Fibroblast of upper back skin (primary cell): ENCODE measurements at regions not wholly inside any gene's neighbourhood (a gene's known extent, or its start where the extent isn't known, plus 50 kb on each side); places are given as distances from the start of the nearest gene placed in this dataset.

Experiments used
- DNase-seq: peaks from one replicate; pipeline ENCODE4 v3.0.0-alpha.2; 2013

DNA sequence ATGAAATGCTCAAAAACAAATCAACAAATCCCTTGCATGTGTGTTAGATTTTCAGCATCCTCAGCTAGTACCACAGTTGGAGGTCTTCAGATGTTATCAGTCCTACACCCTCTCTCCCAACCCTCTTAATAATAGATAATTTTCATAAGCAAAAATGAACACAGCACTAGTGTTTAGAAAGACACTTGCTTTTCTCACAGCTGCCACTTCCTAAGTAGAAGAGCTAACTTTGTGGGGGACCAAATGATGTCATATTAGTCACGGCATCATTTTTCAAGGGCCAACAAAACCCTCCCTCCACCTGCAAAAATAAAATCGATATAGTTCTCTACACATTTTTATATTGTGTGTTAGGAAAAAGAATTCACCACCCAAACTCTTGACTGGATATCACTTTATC, 163.5 kb upstream of the GYPA start:
- DNase-seq = no peak

DNA sequence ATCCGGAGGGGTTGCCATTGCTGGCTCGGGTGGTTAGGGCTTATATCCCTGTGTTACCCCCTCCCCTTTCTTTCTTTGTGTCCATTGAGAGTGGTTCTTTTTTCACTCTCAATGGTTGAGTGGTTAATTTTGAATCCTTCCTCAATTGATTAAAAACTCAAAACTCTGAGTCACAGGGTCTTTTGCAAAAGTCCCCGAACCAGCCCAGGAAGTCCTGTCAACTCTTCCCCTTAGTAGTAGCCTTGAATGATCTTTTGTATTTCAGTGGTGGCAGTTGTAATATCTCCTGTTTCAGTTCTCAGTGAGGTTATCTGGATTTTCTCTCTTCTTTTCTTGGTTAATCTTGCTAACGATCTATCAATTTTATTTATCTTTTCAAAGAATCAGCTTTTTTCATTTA, 170.0 kb upstream of the GYPA start:
- no peak for DNase-seq

DNA sequence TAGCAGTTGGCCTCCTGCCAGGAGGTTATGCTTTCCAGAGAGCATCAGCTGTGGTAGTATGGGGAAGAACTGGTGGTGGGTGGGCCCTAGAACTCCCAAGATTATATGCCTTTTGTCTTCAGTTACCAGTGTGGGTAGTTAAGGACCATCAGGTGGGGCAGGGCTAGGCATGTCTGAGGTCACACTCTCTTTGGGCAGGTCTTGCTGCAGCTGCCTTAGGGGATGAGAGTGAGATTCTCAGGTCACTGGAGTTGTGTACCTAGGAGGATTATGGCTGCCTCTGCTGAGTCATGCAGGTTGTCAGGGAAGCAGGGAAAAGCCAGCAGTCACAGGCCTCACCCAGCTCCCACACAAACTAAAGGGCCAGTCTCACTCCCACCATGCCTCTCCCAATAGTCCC, 172.9 kb upstream of the GYPA start:
- no peak for DNase-seq

DNA sequence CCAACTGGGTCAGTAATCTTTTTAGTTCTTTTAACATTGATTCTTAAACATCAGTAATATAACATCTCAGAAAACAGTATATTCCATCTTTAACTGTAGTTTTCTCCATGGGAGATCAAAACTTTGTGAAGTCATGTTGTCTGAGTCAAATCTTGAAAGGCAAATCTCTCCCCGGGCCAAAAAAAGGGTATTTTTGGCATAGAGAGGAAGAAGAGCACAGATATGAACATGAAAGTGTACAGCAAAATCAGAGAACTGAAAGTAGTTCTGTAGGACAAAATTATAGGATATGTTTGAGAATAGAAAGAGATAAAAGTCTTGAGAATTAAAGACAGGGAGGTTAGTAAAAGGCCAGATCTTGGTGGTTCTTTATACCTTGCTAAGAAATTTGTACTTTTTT, 176.4 kb upstream of the GYPA start:
- DNase-seq = no peak

DNA sequence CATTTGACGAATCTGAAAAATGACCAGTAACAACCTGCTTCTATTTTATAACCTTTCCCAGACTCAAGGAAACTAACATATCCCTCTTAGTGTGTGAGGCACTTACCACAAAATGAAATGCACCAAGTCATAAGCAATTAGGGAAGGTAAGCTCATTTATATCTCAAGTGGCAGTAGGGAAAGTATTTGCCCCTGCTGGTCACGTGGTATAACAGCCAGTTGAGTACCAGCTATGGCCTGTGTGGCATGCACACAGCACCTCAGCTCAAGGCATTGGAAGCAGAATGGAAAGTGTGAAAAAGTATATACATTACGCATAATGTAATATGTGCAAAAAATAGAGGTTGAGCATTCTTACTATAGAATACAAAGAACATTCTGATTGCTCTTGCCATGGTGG, 178.3 kb upstream of the GYPA start:
- no peak for DNase-seq

DNA sequence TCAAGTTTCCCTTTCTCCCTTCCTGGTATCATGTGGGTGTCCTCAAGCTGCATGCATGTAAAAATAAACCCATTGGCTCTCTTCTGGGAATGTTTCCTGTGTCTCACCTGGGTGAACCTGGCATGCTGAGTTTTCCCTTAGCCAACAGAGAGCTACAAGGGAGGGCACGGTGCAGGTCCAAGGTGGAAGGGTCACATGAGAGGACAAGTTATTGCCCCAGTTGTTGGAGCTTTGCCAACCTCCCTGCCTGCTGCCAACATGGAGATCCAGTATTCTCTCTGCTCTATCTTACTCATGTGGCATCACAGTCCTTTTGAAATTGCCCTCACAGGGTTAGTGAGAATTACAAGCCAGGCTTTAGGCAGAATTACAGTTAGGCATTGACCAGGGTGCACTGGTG, 196.1 kb upstream of the GYPA start:
- no peak for DNase-seq

DNA sequence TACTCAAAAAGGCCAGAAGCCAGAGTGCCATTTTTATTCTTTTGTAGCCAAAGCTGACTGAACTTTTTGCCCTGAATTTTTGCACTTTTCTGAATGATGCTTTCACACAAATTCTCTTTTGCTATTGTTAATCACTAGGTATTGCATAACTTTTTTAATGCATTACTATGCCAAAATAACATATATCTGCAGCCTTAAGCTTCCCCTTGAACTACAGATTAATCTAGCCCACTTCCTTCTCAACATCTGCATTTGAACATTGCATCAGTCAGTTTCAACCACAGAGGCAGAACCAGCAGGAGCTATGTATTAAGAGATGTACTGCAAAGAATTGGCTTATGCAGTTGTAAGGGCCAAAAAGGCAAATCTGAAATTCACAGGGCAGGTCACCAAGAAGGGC, 197.6 kb upstream of the GYPA start:
- DNase-seq = peak; percentile 82

DNA sequence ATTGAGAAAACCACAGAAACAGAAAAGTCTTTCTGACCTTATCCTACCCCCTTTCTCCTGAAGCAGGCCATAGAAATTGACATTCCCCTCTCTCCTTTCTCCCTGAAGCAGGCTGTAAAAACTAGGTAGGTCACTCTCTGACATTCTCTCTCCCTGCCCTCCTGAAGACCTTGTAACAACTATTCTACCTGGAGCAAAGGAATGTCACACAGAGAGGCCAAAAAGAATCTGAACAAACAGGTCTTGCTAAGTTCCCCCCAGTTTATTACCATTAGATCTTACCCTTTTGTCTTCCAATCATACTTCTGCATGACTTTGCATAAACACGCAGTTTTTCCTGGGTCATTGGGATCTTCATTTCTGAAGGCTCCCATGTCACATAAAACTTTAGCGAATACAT, 198.3 kb upstream of the GYPA start:
- no peak for DNase-seq

DNA sequence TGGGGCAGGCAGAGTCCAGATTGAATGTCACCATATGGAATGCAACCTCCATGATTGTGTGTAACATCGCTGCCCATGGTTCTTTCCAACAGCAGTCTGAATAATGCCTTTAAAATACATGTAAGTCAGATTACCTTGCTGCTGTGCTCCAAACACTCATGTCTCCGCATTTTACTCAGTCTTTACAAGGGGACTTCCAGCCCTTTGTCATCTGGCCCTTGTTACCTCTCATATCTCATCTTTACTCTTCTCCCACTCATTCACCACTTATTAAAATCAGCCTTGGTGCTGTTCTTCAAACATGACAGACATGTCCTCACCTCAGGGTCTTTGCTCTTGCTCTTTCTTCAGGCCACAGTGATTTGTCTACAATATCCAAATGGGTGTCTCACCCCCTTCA, 200.4 kb upstream of the GYPA start:
- no peak for DNase-seq

DNA sequence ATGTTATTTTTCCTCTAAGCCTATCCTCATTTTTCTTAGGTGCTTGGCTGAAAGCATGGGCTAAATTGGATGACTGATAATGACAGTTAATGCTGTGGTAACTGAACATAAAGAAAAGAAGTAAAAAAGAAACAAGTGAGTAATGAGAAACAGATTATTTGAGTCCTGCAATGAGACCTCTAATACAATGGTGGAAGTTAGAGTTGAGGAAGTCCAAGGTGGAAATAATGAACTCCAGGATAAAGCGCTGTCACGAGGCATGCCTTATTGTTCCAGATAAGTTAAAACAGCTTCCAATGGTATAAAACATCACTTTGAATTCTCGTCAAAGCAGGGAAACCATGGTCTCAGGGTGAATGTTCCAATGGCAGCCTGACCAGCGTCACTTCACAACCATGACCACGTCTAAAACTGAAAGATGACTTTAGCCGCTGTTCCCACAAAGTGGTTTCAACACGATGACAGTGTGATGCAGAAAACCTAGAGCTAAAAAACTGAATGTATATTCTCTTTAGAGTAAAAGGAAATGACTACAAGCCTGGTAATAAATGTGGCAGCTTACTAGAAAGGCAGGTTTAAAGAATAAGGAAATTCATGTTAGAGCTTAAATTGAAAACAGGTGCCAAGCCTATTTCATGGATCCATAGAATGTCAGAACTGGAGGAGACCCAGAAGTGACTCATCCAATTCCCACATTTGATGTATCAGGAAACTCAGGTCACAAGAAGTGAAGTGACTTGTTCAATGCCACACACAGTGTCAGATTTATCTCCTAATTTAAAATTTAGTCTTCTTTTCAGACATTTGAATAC, 202.6 kb upstream of the GYPA start:
- peak; percentile 95 for DNase-seq

DNA sequence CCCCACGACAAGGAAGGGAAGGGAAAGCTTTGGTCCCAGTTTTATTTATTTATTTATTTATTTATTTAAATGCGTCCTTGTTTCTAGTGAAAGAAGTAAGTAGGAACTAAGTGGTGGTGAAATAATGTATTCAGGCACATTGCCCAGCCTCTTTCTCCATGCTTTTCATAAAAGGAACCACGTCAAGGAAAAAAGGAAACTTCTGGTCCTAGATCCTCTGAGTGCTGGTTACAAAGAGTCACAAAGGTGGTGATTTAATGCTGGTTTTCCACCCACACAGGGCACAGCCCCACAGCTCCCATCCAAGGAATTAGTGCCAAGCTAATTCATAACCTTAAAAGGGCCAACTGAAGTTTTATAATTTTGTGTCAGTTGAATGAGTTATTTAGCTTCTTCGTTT, 206.6 kb upstream of the GYPA start:
- DNase-seq = no peak

DNA sequence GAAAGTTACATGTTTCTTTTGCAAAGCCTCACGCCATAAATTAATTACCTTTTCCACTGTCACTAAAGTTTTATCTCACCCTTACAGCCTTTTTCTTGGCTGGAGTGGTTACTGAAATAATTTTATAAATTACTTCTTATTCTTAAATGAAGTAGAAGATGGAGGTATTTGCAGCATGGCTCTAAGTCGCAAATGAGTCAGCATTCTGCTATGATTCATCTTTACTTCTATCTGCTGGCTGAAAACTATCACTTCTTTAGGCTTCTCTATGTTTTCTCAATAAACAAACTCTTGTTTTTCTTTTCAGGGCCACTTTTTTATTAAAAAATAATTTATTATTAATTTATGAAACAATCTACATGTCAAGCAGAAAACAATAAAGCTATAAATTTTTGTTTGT, 210.2 kb upstream of the GYPA start:
- DNase-seq = peak; percentile 55

DNA sequence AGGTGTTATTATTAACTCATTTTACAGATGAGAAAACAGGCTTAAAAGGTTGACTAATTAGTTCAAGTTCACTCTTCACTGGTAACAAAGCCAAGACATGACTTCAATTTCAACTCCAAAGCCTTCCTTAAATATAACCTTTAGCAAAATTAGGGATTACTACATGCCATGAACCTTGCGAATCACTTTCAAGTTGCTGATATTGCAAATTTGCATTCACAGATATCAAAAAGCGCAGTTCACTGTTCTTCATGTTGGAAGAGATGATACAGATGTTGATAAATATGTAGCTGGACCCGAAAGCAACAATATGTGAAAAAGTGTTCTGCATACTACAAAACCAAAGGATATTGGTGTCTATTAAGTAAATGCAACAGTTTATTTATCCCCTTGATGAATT, 210.8 kb upstream of the GYPA start:
- no peak for DNase-seq

DNA sequence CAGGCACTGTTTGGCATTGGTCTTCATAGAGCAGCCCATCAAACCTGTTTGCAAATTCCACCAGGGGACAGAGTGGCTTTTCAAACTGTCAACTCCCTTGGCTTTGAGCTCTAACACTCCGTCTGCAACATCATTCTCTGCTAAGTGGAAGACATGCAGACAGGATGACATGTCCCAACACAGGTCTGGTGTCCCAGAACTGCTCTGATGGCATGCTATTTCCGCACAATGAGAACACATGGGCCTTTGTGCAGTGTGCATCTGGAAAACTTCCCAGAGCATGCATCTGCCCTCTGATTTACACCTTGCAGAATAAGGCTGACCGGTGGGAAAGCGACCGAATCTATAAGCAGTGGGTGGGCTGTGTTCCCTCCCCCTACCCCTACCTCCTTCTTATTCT, 212.8 kb upstream of the GYPA start:
- DNase-seq = no peak

DNA sequence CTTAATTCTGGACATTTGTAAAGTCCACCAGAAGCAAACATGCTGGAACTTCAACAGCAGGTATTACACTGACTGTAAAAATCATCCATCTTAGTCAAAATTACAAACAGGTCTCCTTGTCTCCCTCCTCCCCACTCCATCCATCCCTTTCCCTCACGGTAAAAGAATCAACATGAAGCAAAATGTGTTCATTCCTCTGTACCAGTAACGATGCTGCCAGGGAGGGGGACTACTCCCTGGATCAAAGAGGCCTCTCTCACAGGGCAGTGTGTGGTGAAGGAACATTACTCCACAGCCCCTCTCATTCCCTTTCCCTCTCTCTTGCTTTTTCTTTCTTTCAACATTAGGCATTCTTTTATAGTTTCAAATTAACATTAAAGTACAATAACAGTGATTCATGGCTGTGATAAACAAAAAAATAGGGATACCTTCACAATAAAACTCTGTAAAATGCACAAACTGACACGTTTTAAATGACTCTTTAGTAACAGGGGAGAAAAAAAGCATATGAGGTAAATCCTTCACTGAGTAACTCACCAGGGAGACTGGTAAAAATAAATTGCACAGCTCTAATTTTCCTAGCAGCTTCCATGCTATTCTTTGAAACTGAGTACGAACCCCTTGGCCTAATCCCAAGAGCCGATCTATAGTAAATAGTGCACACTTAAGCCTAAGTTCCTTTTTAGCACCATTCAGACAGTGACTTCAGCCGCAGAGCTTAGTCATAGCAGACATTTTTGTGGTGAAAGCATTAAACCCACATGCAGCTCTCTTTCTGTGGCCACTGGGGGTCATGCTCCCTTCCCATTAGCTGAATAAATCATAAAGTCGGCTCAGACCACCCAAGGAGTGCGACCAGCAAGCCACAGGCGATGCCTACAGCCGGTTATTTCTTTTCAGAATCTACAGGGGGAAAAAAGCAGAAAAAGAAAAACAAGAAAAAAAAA, 215.6 kb upstream of the GYPA start:
- DNase-seq = peak; percentile 100

DNA sequence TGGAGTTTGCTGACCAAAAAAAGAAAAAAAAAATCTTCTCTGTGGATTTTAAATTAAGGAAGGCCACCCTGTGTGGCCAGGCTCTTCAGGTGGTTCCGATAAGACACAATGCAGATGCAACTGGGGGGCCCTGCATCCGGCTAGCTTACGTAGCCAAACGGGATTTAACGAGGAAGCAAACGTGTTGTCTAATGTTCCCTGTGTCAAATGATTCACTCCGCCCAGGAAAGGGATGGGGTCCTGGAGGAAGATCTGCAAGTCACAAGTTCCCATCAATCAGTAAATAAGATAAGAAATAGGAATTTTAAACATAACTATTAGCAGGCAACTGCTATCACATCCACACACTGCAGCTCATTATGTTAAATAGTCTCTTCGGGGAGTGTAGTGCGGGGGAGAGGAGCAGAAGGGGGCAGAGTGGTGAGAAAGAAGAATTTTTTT, 216.4 kb upstream of the GYPA start:
- peak; percentile 47 for DNase-seq

DNA sequence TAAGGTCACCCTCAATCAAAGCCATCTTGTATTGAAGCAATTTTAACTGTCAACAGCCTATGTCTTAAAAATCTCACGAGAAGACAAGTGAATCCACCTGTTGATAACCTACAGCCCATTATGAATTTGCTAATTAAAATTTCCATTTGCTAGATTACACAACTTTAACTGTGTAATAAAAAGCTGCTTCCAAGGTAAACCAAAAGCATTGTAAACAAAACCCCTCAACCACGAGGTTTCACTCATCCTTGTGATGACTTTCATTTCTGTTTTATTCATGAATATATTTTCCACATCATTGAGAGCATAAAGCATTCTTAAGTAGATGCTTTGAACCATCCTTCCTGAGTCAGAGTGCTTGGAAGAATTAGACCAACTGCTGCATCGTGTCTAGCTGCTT, 217.5 kb upstream of the GYPA start:
- no peak for DNase-seq

DNA sequence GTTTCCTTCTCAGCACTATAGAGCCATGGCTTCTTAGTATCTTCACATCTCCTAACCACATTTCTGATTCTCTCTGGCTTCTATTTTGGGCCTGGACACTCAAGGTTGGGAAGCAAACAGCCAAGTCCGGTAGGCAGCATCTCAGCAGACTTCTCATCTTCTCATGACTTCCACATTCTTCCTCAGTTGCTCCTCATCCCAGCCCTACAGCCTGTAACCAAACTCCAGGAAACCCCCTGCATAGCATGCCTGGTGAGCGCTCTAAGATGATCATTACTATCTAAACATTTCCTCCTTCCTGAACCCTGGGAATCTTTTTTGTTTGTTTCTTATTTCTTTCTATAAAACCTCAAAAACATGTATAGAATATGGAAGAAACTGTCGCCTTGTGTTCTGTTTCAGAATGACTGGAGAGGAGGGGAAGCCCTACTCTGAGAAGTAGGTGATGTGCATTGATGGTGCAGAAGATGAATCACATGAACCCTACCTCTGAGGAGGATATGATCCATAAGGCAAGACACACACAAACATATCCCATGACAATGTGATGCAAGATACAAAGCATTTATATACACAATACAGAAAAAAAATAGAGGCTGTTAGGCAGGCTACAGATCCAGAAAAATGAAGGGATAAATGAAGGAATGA, 219.8 kb upstream of the GYPA start:
- no peak for DNase-seq

DNA sequence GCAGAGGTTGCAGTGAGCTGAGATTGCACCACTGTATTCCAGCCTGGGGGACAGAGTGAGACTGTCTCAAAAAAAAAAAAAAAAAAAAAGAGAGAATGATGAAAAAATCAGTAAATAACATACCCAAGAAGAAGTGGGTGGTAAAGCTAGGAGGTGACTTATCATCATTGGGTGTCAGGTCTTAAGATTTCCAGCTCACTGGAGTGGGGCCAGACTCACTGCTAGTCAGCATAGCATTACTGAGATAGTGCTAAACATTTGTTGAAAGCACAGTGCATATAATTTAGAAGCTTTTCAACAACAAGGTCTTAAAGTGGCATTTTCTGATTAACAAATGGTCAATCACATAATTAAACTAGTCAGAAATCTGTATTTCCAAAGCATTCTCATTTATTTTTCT, 221.8 kb upstream of the GYPA start:
- DNase-seq = no peak

DNA sequence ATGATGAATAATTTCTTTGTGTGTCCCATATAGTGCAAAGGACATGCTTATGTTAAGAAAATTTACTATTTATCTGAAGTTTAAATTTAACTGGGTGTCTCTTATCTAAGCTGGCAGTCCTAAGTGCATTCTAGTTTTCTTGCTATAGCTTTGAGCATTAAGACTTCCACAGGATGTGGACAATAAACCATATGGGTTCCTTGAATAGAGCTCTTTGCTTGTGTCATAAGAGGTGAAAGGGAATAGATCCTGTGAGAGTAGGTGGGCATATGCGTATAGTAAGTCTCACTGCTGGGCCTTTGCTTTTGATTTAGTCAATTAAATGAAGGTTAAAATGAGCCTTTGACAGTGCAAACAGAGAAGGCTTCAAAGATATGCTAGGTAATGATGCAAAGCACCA, 223.4 kb upstream of the GYPA start:
- DNase-seq = no peak

DNA sequence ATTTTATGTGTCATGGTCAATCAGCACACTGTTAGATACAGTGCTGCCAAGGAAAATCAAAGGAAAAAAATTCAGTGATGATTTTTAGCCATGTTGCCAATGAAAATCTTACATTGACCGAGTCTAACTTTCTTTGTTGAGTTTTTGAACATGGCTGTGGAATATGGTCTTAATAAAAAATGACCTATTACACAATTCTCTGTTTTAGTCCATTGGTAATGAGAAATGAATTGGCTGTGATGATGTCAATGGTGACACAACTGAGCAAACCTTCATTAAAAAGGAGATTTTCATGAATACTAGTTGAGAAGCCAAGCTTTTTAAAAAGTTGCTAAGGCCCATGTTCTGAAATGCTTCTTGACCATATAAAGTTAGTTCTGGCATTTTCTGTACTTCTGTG, 225.9 kb upstream of the GYPA start:
- DNase-seq = no peak

DNA sequence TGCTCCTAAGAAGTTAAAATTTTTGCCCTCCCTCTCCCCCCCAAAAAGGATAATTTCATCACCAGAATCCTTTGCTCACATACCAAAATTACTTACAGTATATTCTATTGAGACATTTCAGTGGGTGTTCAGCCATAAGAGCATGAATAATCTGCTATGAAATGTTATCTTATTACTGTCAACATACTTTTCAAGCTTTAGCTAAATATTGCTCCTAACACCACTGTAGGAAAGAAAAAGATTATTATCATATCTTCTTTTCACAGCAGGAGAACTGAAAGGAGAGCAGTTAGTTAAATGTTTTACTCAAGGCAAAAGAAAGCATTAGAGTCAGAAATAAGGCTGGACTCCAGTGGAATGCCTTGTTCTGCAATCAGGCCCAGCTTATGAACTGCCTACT, 231.0 kb upstream of the GYPA start:
- DNase-seq = peak; percentile 30

DNA sequence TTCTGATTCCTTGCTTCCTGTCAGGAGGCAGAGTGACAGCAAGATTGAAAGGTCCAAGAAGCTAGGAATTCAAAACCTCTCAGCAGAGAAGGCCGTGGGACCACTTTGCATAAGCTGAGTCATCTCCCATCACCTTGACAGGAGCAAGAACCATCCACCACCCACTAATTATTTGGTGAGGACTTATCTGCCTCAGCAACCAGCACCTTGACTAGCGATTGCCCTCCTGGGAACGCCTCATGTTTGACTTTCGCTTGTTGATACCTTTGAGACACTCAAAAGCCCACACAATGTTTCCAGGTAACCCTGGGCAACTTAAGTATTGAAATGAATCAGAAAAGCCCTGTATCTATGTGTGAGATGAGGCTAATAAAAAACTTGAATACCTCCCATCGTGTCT, 233.5 kb upstream of the GYPA start:
- DNase-seq = no peak

DNA sequence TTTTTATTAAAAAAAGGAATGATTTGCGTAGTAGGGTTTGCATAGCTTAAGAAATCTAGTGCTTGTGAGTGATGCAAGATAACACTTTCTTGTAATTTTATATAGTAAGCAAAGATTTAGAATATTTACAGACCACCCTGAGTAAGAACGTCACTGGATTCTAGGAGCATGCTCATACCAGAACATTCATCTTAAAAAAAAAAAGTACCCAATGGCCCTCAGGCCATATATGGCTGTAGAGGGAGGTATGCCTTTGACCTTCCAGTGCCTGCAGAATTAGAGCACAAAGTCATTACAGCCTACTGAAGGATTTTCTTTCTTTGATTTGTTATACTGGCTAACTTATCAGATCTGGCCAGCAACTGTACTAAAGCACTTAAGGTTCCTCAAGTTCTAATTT, 236.3 kb upstream of the GYPA start:
- no peak for DNase-seq
